NCI-H2081 (cell line): ENCODE measurements at regions not wholly inside any gene's neighbourhood (a gene's known extent, or its start where the extent isn't known, plus 50 kb on each side); places are given as distances from the start of the nearest gene placed in this dataset.
A peak's percentile ranks its signal among the peaks of the same experiment; 100 is the strongest.

Source experiments
- DNase-seq, 2 experiments: peaks; one replicate each; lab custom pipeline; 2025; lab: John Stamatoyannopoulos, UW

- no peak for DNase-seq
Observed at GRCh38 chr7:53699215-53699837, 663.9 kb downstream of the POM121L12 start.

- no peak for DNase-seq
Observed at GRCh38 chr7:53719122-53719521, 683.7 kb downstream of the POM121L12 start.

- DNase-seq = no peak
Observed at GRCh38 chr7:53740971-53741370, 705.5 kb downstream of the POM121L12 start.

- no peak for DNase-seq
Observed at GRCh38 chr7:53743697-53744402, 708.4 kb downstream of the POM121L12 start.

GRCh38 chr7:53744403-53744760, 708.9 kb downstream of the POM121L12 start:
- no peak for DNase-seq

GRCh38 chr7:53756946-53757345, 721.5 kb downstream of the POM121L12 start:
- no peak for DNase-seq

GRCh38 chr7:53768186-53768585, 732.8 kb downstream of the POM121L12 start:
- no peak for DNase-seq

- DNase-seq = no peak
Observed at GRCh38 chr7:53771701-53772100, 736.3 kb downstream of the POM121L12 start.

- no peak for DNase-seq
Observed at GRCh38 chr7:53776323-53776722, 740.9 kb downstream of the POM121L12 start.

GRCh38 chr7:53789741-53790140, 752.4 kb upstream of the VSTM2A start:
- DNase-seq = no peak

- no peak for DNase-seq
Observed at GRCh38 chr7:53794816-53795215, 747.4 kb upstream of the VSTM2A start.

GRCh38 chr7:53800746-53801145, 741.4 kb upstream of the VSTM2A start:
- DNase-seq = no peak

GRCh38 chr7:53806119-53806518, 736.1 kb upstream of the VSTM2A start:
- no peak for DNase-seq

GRCh38 chr7:53811555-53812079, 730.6 kb upstream of the VSTM2A start:
- DNase-seq = peak; percentile 54 to 80

GRCh38 chr7:53812135-53812534, 730.0 kb upstream of the VSTM2A start:
- no peak for DNase-seq

GRCh38 chr7:53835301-53835700, 706.9 kb upstream of the VSTM2A start:
- no peak for DNase-seq

- no peak for DNase-seq
Observed at GRCh38 chr7:53877688-53878087, 664.5 kb upstream of the VSTM2A start.

- DNase-seq = no peak
Observed at GRCh38 chr7:53900856-53901528, 641.2 kb upstream of the VSTM2A start.

- DNase-seq = no peak
Observed at GRCh38 chr7:53904355-53904754, 637.8 kb upstream of the VSTM2A start.

- no peak for DNase-seq
Observed at GRCh38 chr7:53917637-53918036, 624.5 kb upstream of the VSTM2A start.

GRCh38 chr7:53920011-53920410, 622.2 kb upstream of the VSTM2A start:
- DNase-seq = no peak

GRCh38 chr7:53940483-53940882, 601.7 kb upstream of the VSTM2A start:
- DNase-seq = no peak

- DNase-seq = no peak
Observed at GRCh38 chr7:53947732-53948131, 594.4 kb upstream of the VSTM2A start.
